HepG2 (cell line): ENCODE measurements at regions not wholly inside any gene's neighbourhood (a gene's known extent, or its start where the extent isn't known, plus 50 kb on each side); places are given as distances from the start of the nearest gene placed in this dataset.

ENCODE experiments used
- JUN ChIP-seq: sonication (generic); formaldehyde crosslinking; IDR thresholded peaks from 2 replicates; pipeline ENCODE4 v1.4.0; 2020; ENCODE audit warnings: mild to moderate bottlenecking, missing genetic modification reagents
- POLR2AphosphoS5 ChIP-seq: IDR thresholded peaks from 2 replicates; pipeline ENCODE4 v1.6.1; 2012; ENCODE audit warnings: low read depth, low read length

DNA sequence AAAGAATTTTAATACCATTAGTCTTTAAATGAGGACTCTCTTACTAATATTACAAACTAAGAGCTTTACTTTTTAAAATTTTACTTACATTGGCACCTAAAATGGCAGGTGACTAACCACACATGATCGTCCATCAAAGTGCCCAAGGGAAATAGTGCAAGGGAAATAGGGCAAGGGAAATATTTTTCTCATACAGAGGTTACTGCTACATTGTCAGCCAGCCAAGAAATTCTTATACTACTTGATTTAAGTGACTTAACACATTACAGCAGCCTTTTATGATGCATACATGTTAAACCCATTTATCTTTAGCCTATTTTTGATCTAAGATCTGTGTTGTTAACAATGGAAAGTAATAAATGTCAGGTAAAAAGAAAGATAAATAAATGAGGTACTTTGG lies 587.2 kb upstream of the PKDCC start:
- no peak for TF ChIP-seq JUN (CRISPR knock-in tag)
- no peak for TF ChIP-seq POLR2AphosphoS5
